K562 (cell line): ENCODE measurements at regions not wholly inside any gene's neighbourhood (a gene's known extent, or its start where the extent isn't known, plus 50 kb on each side); places are given as distances from the start of the nearest gene placed in this dataset.

Experiments
- ATAC-seq: fragments of 200-7000 bp; cut with Tn5 transposase; 3 replicates; pipeline ENCODE4 v1.9.1; 2020; ENCODE audit warnings: moderate library complexity
- BruUV-seq: library from RNA; stranded (reverse); fragments of 400-500 nt; replicated peaks from 2 replicates; lab custom pipeline; 2021; lab: Mats Ljungman, UMichigan
- CTCF ChIA-PET: fragments of 300-600 bp; formaldehyde crosslinking; extraction: SDS; loops from one replicate; lab custom pipeline; 2021; ENCODE audit warnings: low intra/inter-chr PET ratio; lab: Yijun Ruan, JAX
- POLR2A ChIA-PET: fragments of 300-600, 350-650 bp; sonication (Branson Sonifier 250); formaldehyde crosslinking; extraction: SDS; loops from one replicate; lab custom pipeline; 2021; ENCODE audit warnings: antibody characterized with exemption, inconsistent platforms; lab: Yijun Ruan, JAX
- DNase-seq, 4 experiments: peaks; one replicate each; pipeline versions ENCODE4 v3.0.0 to v3.0.0-alpha.2; 2011 to 2018; ENCODE audit warnings: low spot score in 3 of 4, mixed read lengths in 3 of 4; ENCODE audit errors: extremely low read depth in 1 of 4
- FAIRE-seq: peaks from 2 replicates; lab custom pipeline; 2011; peaks lifted over from hg19 to GRCh38; lab: Jason Lieb, UNC
- H2AFZ ChIP-seq: 2 replicates; pipeline ENCODE4 v1.6.0; 2011; ENCODE audit warnings: low read depth, low read length, control low read depth, inconsistent platforms
- H3K27ac ChIP-seq: fragments of 200-600 bp; 3 replicates; pipeline ENCODE4 v1.8.0; 2011; ENCODE audit warnings: low read depth, mild to moderate bottlenecking, control low read depth, inconsistent platforms, low read length, moderate library complexity, mixed read lengths; ENCODE audit errors: extremely low read depth
- H3K27me3 ChIP-seq, 2 experiments: fragments of 300-600 bp in 1 of 2; 2 replicates in 1 of 2; 3 replicates in 1 of 2; pipeline versions ENCODE4 v1.6.0 to v1.8.0; 2011; ENCODE audit warnings: inconsistent platforms in 2 of 2, low read length in 2 of 2, mild to moderate bottlenecking in 1 of 2, mixed read lengths in 1 of 2, moderate library complexity in 1 of 2; ENCODE audit not compliant: control insufficient read depth in 2 of 2, insufficient read depth in 2 of 2
- H3K36me3 ChIP-seq: fragments of 300-600 bp; 3 replicates; pipeline ENCODE4 v1.8.0; 2011; ENCODE audit warnings: mild to moderate bottlenecking, low read length, inconsistent platforms; ENCODE audit not compliant: control insufficient read depth, insufficient read depth
- H3K4me1 ChIP-seq, 2 experiments: fragments of 200-600 bp in 1 of 2; replicated peaks in 1 of 2; 2 replicates in 1 of 2; 3 replicates in 1 of 2; pipeline versions ENCODE4 v1.5.1 to v1.8.0; 2011; ENCODE audit warnings: inconsistent platforms in 2 of 2, low read length in 2 of 2, mild to moderate bottlenecking in 1 of 2, mixed read lengths in 1 of 2, moderate library complexity in 1 of 2; ENCODE audit not compliant: control insufficient read depth in 2 of 2, insufficient read depth in 2 of 2
- H3K4me2 ChIP-seq: 2 replicates; pipeline ENCODE4 v1.6.1; 2011; ENCODE audit warnings: low read length, control low read depth, inconsistent platforms, mixed read lengths; ENCODE audit not compliant: insufficient read depth
- H3K4me3 ChIP-seq: fragments of 200-600 bp; sonication (generic), shearing (Covaris generic); 2 replicates; pipeline ENCODE4 v1.5.1; 2016; ENCODE audit warnings: control low read depth, inconsistent platforms
- H3K79me2 ChIP-seq: fragments of 200-600 bp; 3 replicates; pipeline ENCODE4 v1.8.0; 2011; ENCODE audit warnings: low read length, inconsistent platforms; ENCODE audit not compliant: control insufficient read depth, insufficient read depth
- H3K9ac ChIP-seq, 2 experiments: 2 replicates each; pipeline versions ENCODE4 v1.6.0 to v1.6.1; 2011; ENCODE audit warnings: low read depth in 2 of 2, low read length in 2 of 2, control low read depth in 1 of 2, inconsistent platforms in 1 of 2, mild to moderate bottlenecking in 1 of 2, mixed read lengths in 1 of 2; ENCODE audit not compliant: insufficient read depth in 1 of 2
- H3K9me1 ChIP-seq: one replicate; pipeline ENCODE4 v1.6.0; 2011; ENCODE audit warnings: inconsistent platforms, mild to moderate bottlenecking, low read length, moderate library complexity; ENCODE audit not compliant: control insufficient read depth, insufficient read depth
- H3K9me3 ChIP-seq: replicated peaks from 2 replicates; pipeline ENCODE4 v1.5.1; 2011; ENCODE audit warnings: low read depth, low read length, inconsistent platforms; ENCODE audit not compliant: control insufficient read depth, insufficient read depth
- H4K20me1 ChIP-seq: replicated peaks from 2 replicates; pipeline ENCODE4 v1.6.1; 2011; ENCODE audit warnings: low read length, inconsistent platforms, mixed read lengths; ENCODE audit not compliant: control insufficient read depth, insufficient read depth
- BHLHE40 ChIP-seq: IDR thresholded peaks from 2 replicates; pipeline ENCODE4 v1.6.1; 2011; ENCODE audit warnings: low read length, improper control_type of control experiment
- ZNF24 ChIP-seq: fragments of 450-650 bp; IDR thresholded peaks from 2 replicates; pipeline ENCODE4 v1.6.1; 2016
- ZNF253 ChIP-seq: fragments of 250-450 bp; sonication (Bioruptor Pico); conservative IDR thresholded peaks from 2 replicates; pipeline ENCODE4 v1.6.1; 2021; ENCODE audit warnings: mild to moderate bottlenecking
- ZNF696 ChIP-seq: fragments of 250-450 bp; sonication (Bioruptor Pico); conservative IDR thresholded peaks from 2 replicates; pipeline ENCODE4 v1.4.0; 2020; ENCODE audit warnings: mild to moderate bottlenecking, moderate library complexity
- WGBS: fragments of 100-300 bp; shearing (Covaris generic); methylation state at CpG from one replicate; pipeline ENCODE4 v1.1.6; 2016; ENCODE audit warnings: low coverage, mixed read lengths; ENCODE audit not compliant: insufficient coverage; ENCODE audit errors: missing lambda C conversion rate; 5-methylcytosine and 5-hydroxymethylcytosine counted together
- in situ Hi-C: fragments of 300-500 bp; cut with MboI; formaldehyde crosslinking; loops from 4 replicates; pipeline ENCODE4 v1.15.0; 2018; ENCODE audit warnings: inconsistent platforms, mixed read lengths
- intact Hi-C: fragments of 100-400 bp; cut with micrococcal nuclease; formaldehyde crosslinking; loops from 2 replicates; pipeline ENCODE4 v1.14.2; 2022

DNA sequence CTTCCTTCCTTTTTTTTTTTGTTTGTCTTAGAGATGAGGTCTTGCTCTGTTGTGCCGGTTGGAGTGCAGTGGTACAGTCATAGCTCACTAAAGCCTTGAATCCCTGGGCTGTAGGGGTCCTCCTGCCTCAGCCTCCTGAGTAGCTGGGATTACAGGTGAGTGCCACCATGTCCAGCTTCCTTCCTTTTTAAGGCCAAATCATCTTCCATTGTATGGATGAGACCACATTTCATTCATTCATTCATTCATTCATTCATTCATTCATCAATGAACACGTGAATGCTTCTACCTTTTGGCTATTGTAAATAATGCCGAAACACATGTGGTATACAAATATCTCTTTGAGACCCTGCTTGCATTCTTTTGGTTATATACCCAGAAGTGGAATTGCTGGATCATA is 60.0 kb upstream of the BAIAP2L1 start:
- H3K9me3 ChIP-seq = no peaks in the 10 kb centered on the region
- H3K27ac ChIP-seq = no peak overlapping the region
- intact Hi-C loops (no loop called here), in situ Hi-C loops (no loop called here)
- no peaks in the 10 kb centered on the region for H4K20me1 ChIP-seq
- H3K9me1 ChIP-seq = no peaks in the 10 kb centered on the region
- ATAC-seq (no peak), DNase-seq (no peak), FAIRE-seq (no peak)
- H3K79me2 ChIP-seq = no peaks in the 10 kb centered on the region
- WGBS = 0% methylated on average over 3 of the region's 3 CpGs
- peaks cover 0 to 6% of the 10 kb centered on the region in 2 experiments; a peak in 1 of 5 replicates for H3K4me1 ChIP-seq
- no peak overlapping the region for H3K4me3 ChIP-seq
- H3K36me3 ChIP-seq = no peaks in the 10 kb centered on the region
- POLR2A ChIA-PET = interaction anchor here (0.6 kb wide), 1 partner anchor 216 kb away, joined by 3 read pairs; no protein-coding TSS in a partner anchor
- no peak overlapping the region for H3K9ac ChIP-seq
- peaks cover 8 to 39% of the 10 kb centered on the region in 2 experiments; a peak in 2 of 5 replicates for H3K27me3 ChIP-seq
- CTCF ChIA-PET = no interaction called here
- H2AFZ ChIP-seq = no peak overlapping the region
- no peak for TF ChIP-seq ZNF253
- TF ChIP-seq ZNF24 = peak; percentile 94
- BruUV-seq = no TSS peak
- no peak overlapping the region for H3K4me2 ChIP-seq

DNA sequence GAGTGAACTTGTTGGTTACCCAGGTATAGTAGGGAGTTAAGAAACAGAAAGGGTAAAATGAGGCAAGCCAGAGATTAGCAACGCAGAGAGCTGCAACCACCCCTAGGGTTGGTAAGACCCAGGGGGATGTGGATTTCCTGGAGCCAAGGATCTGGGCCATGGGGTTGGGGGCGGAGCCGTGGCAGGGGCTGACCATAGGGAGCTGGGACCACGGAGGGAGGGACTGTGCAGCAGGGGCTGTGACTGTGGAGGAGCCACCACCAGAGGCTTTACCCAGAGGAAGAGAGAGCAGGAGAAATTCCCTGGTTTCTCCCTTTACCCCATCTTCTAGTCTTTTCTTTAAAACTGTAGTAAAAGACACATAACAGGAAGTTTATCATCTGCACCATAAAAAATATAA is 58.6 kb upstream of the BAIAP2L1 start:
- Histone ChIP-seq H3K79me2 (no peaks in the 10 kb centered on the region), H3K36me3 (no peaks in the 10 kb centered on the region), H3K27me3 (peaks cover 8 to 44% of the 10 kb centered on the region in 2 experiments; a peak in 2 of 5 replicates), H2AFZ (no peak overlapping the region), H3K9me3 (no peaks in the 10 kb centered on the region), H3K4me3 (no peak overlapping the region), H3K4me1 (peaks cover 0 to 6% of the 10 kb centered on the region in 2 experiments; a peak in 1 of 5 replicates), H3K9me1 (no peaks in the 10 kb centered on the region), H3K4me2 (no peak overlapping the region), H4K20me1 (no peaks in the 10 kb centered on the region), H3K9ac (no peak overlapping the region), H3K27ac (no peak overlapping the region)
- no peak for DNase-seq
- ChIA-PET POLR2A (interaction anchor here (0.5 to 0.9 kb wide), 3 partner anchors 15 to 322 kb away, joined by 3 to 4 read pairs (median 3); no protein-coding TSS in a partner anchor), CTCF (no interaction called here)
- intact Hi-C loops = no loop called here
- BruUV-seq = no TSS peak
- ATAC-seq = peak; percentile 50; the same call in 2 of the 3 replicates
- 10% methylated on average over 4 of the region's 4 CpGs for WGBS
- in situ Hi-C loops = no loop called here
- TF ChIP-seq BHLHE40 (no peak), ZNF696 (no peak)
- no peak for FAIRE-seq
